Epithelial cell of proximal tubule (primary cell): ENCODE measurements at regions not wholly inside any gene's neighbourhood (a gene's known extent, or its start where the extent isn't known, plus 50 kb on each side); places are given as distances from the start of the nearest gene placed in this dataset.

ENCODE experiments used
- DNase-seq: peaks from one replicate; pipeline ENCODE4 v3.0.0-alpha.2; 2011; ENCODE audit warnings: low read depth
- H3K4me3 ChIP-seq: 2 replicates; pipeline ENCODE4 v1.5.1; 2011; ENCODE audit warnings: low read depth, mild to moderate bottlenecking, low read length
- CTCF ChIP-seq: conservative IDR thresholded peaks from 2 replicates; pipeline ENCODE4 v1.5.1; 2012; ENCODE audit warnings: low read depth, mild to moderate bottlenecking, low read length

DNA sequence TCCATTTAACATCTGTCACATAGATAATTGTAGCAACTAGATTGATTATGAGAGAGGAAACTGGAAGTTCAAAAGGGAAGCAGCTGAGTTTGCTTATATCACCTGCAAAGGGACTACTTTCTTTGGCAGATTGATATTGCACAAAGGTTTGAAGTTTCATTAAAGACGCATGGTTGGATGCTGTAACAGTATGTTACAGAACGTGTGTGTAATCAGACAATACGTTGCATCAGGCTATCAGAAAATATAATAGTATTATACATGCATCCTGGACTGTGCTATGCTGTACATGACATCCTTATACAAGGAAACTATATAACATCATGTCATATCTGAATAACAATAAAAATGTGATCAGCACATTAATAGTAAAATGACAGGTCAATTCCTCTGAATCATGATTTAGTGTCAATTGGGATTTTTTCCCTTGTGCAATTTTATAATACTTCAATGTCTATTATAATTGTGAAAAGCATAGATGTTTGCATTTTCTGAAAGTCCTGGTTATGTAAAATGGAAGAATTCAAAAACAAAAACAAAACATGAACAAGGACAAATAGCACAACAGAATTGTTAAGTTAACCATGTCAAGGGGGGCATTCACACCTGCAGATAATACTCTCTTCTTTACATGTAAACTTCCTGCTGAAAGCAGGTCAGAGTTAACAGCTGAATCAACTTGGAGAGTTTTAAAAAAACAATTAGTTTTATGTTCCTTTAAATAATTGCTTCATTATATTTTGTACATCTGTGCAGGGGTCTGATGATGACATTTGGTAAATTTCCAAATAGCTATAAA lies 283.2 kb upstream of the KCNH8 start:
- no peak for TF ChIP-seq CTCF

GRCh38 chr3:18862077-18862476 lies 286.2 kb upstream of the KCNH8 start:
- no peak overlapping the region for H3K4me3 ChIP-seq
- no peak for DNase-seq
- TF ChIP-seq CTCF: no peak

More for the DNA sequence above, 283.2 kb upstream of the KCNH8 start:
- no peak overlapping the region for H3K4me3 ChIP-seq
- DNase-seq: no peak

- no peak for TF ChIP-seq CTCF
- DNase-seq: no peak
- H3K4me3 ChIP-seq: no peak overlapping the region
These were observed 287.2 kb upstream of the KCNH8 start for GRCh38 chr3:18861137-18861536.

DNA sequence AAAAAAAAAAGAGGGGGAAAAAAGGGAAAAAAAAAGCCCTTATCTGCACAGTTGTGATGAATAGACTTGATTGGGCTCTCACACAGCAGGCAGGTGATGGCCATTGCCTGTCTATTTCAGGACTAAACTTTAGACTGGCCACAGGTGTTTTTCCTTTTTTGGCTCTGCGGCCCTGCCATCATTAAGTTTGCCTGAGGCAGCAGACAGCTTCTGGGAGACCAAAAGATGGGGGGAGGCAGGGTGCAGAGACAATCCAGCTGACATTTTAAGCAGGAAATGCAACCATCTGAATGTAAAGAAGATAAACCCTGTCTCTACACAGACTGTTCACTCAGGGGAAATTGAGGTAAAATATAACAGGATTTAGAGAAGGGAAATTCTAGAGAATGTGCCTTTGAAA lies 295.0 kb upstream of the KCNH8 start:
- no peak for TF ChIP-seq CTCF
- DNase-seq: no peak
- H3K4me3 ChIP-seq: no peak overlapping the region

GRCh38 chr3:18847583-18848197 lies 300.6 kb upstream of the KCNH8 start:
- peak; percentile 54 for TF ChIP-seq CTCF
- peak; percentile 1 for DNase-seq
- no peak overlapping the region for H3K4me3 ChIP-seq

DNA sequence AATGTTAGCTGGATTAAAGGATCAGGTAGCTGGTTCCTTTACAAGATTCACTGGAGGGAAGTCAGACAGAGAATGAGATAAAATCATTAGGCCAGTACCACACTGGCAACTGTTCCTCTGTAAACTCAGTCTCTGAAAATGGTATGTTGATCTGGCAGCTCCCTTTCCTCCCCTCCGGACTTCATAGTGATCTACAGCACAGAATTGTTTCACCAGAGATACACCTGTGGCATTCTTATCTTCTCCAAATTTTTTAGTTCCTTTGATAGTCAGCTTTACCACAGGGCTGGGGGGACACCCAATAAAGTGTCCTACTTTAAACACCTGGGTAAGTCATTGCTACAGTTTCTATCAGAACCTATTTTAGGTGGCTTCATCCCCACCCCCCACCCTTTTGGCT lies 304.3 kb upstream of the KCNH8 start:
- no peak for TF ChIP-seq CTCF
- no peak for DNase-seq
- no peak overlapping the region for H3K4me3 ChIP-seq

- no peak for DNase-seq
- TF ChIP-seq CTCF: no peak
- no peak overlapping the region for H3K4me3 ChIP-seq
These were observed 305.1 kb upstream of the KCNH8 start for GRCh38 chr3:18843188-18843587.
